ENCODE measurements at regions not wholly inside any gene's neighbourhood (a gene's known extent, or its start where the extent isn't known, plus 50 kb on each side); places are given as distances from the start of the nearest gene placed in this dataset.
"Not testable (repeated sequence)": the region's sequence is repeated elsewhere in the genome, so short reads cannot be mapped to it uniquely, and the experiment has no call there.

- not testable (repeated sequence) for FAIRE-seq; DNase-seq (ENCODE audit: insufficient read length, low spot score)
Measured at GRCh38 chr12:14032191-14032590, 50.8 kb upstream of the GRIN2B start.

GRCh38 chr12:14043776-14044175 is 62.4 kb upstream of the GRIN2B start:
- DNase-seq (ENCODE audit: insufficient read length, low spot score) (no peak), FAIRE-seq (no peak)

GRCh38 chr12:14048941-14049545 is 67.6 kb upstream of the GRIN2B start:
- FAIRE-seq, result no peak

GRCh38 chr12:14057895-14058294 is 76.5 kb upstream of the GRIN2B start:
- no peak for FAIRE-seq
- DNase-seq (ENCODE audit: insufficient read length, low spot score), result no peak

More at GRCh38 chr12:14048941-14049545, 67.6 kb upstream of the GRIN2B start:
- DNase-seq (ENCODE audit: insufficient read length, low spot score), result no peak

GRCh38 chr12:14058717-14059116 is 77.3 kb upstream of the GRIN2B start:
- DNase-seq (ENCODE audit: insufficient read length, low spot score), result no peak
- no peak for FAIRE-seq

- DNase-seq (ENCODE audit: insufficient read length, low spot score), result no peak
- FAIRE-seq, result no peak
Measured at GRCh38 chr12:14059548-14059947, 78.1 kb upstream of the GRIN2B start.

GRCh38 chr12:14065616-14066015 is 84.2 kb upstream of the GRIN2B start:
- DNase-seq (ENCODE audit: insufficient read length, low spot score) (no peak), FAIRE-seq (no peak)

GRCh38 chr12:14066021-14066420 is 84.6 kb upstream of the GRIN2B start:
- FAIRE-seq (no peak), DNase-seq (ENCODE audit: insufficient read length, low spot score) (no peak)

- DNase-seq (ENCODE audit: insufficient read length, low spot score), result no peak
- no peak for FAIRE-seq
Measured at GRCh38 chr12:14068961-14069360, 87.6 kb upstream of the GRIN2B start.

GRCh38 chr12:14071833-14072232 is 90.4 kb upstream of the GRIN2B start:
- no peak for FAIRE-seq
- no peak for DNase-seq (ENCODE audit: insufficient read length, low spot score)

GRCh38 chr12:14072987-14073386 is 91.6 kb upstream of the GRIN2B start:
- no peak for DNase-seq (ENCODE audit: insufficient read length, low spot score)

GRCh38 chr12:14075797-14076393 is 94.5 kb upstream of the GRIN2B start:
- FAIRE-seq (no peak), DNase-seq (ENCODE audit: insufficient read length, low spot score) (no peak)

More at GRCh38 chr12:14072987-14073386, 91.6 kb upstream of the GRIN2B start:
- FAIRE-seq, result no peak

GRCh38 chr12:14076538-14076937 is 95.1 kb upstream of the GRIN2B start:
- no peak for FAIRE-seq
- DNase-seq (ENCODE audit: insufficient read length, low spot score), result no peak

- FAIRE-seq, result no peak
Measured at GRCh38 chr12:14086838-14087237, 105.4 kb upstream of the GRIN2B start.

GRCh38 chr12:14099994-14100393 is 118.6 kb upstream of the GRIN2B start:
- FAIRE-seq (no peak), DNase-seq (ENCODE audit: insufficient read length, low spot score) (no peak)

More at GRCh38 chr12:14086838-14087237, 105.4 kb upstream of the GRIN2B start:
- no peak for DNase-seq (ENCODE audit: insufficient read length, low spot score)

GRCh38 chr12:14101556-14101955 is 120.2 kb upstream of the GRIN2B start:
- FAIRE-seq; DNase-seq (ENCODE audit: insufficient read length, low spot score): not testable (repeated sequence)

GRCh38 chr12:14111230-14111865 is 129.9 kb upstream of the GRIN2B start:
- FAIRE-seq, result no peak
- DNase-seq (ENCODE audit: insufficient read length, low spot score), result no peak

- FAIRE-seq (no peak), DNase-seq (ENCODE audit: insufficient read length, low spot score) (no peak)
Measured at GRCh38 chr12:14113031-14113430, 131.6 kb upstream of the GRIN2B start.

- no peak for DNase-seq (ENCODE audit: insufficient read length, low spot score)
- FAIRE-seq, result no peak
Measured at GRCh38 chr12:14126692-14127091, 145.3 kb upstream of the GRIN2B start.

- no peak for DNase-seq (ENCODE audit: insufficient read length, low spot score)
- no peak for FAIRE-seq
Measured at GRCh38 chr12:14129611-14130195, 148.3 kb upstream of the GRIN2B start.

- FAIRE-seq, result no peak
- DNase-seq (ENCODE audit: insufficient read length, low spot score), result no peak
Measured at GRCh38 chr12:14135996-14136395, 154.6 kb upstream of the GRIN2B start.

GRCh38 chr12:14138495-14138894 is 157.1 kb upstream of the GRIN2B start:
- peak; percentile 3 for DNase-seq (ENCODE audit: insufficient read length, low spot score)
- FAIRE-seq, result no peak

Data from HTR-8/SVneo (cell line).